ENCODE measurements at regions not wholly inside any gene's neighbourhood (a gene's known extent, or its start where the extent isn't known, plus 50 kb on each side); places are given as distances from the start of the nearest gene placed in this dataset.

DNA sequence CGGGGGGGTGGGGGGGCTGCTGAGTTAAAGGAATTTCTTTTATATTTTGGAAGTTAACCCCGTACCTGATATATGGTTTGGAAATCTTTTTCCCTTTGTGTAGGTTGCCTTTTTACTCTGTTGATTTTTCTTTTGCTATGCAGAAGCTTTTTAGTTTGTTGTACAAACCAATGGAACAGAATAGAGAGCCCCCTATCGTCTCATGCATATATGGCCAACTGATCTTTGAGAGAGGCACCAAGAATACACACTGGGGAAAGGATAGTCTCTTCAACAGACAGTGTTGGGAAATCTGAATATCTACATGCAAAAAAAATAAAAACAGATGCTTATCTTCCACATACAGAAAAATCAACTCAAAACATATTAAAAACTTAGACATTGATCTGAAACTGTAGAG lies 647.8 kb upstream of the KLHL29 start:
- CTCF ChIA-PET: no interaction called here
- DNase-seq (ENCODE audit: low read depth, low spot score): no peak
- POLR2A ChIA-PET: no interaction called here
- Histone ChIP-seq H3K9me2 (ENCODE audit: insufficient read depth) (no peaks in the 10 kb centered on the region), H3K9ac (ENCODE audit: low read length) (no peak overlapping the region), H2AFZ (ENCODE audit: low read depth, low read length, poor library complexity, severe bottlenecking) (no peak overlapping the region), H4K20me1 (ENCODE audit: insufficient read depth) (no peaks in the 10 kb centered on the region), H3K27me3 (ENCODE audit: insufficient read depth, low read length) (no peaks in the 10 kb centered on the region), H3K4me2 (ENCODE audit: low read length) (no peak overlapping the region), H3K27ac (ENCODE audit: low read depth, low read length) (no peak overlapping the region), H3K79me2 (ENCODE audit: insufficient read depth, low read length) (no peaks in the 10 kb centered on the region), H3K4me3 (replicated peaks in 1 of 2; ENCODE audit: low read depth in 1 of 2, low read length in 2 of 2) (no peak overlapping the region), H3K9me3 (ENCODE audit: control insufficient read depth in 1 of 2, insufficient read depth in 1 of 2, low read depth in 1 of 2, low read length in 2 of 2) (peaks cover 0 to 4% of the 10 kb centered on the region in 2 experiments; a peak in 2 of 4 replicates), H3K36me3 (ENCODE audit: control insufficient read depth in 1 of 2, insufficient read depth in 2 of 2, low read length in 2 of 2) (no peaks in the 10 kb centered on the region), H3K4me1 (ENCODE audit: control insufficient read depth in 1 of 2, insufficient read depth in 2 of 2, low read length in 2 of 2) (no peaks in the 10 kb centered on the region)
- TF ChIP-seq SP1 (IDR thresholded peaks at IDR 0.05; ENCODE audit: low read depth): no peak
- TF ChIP-seq, protein P1, sequence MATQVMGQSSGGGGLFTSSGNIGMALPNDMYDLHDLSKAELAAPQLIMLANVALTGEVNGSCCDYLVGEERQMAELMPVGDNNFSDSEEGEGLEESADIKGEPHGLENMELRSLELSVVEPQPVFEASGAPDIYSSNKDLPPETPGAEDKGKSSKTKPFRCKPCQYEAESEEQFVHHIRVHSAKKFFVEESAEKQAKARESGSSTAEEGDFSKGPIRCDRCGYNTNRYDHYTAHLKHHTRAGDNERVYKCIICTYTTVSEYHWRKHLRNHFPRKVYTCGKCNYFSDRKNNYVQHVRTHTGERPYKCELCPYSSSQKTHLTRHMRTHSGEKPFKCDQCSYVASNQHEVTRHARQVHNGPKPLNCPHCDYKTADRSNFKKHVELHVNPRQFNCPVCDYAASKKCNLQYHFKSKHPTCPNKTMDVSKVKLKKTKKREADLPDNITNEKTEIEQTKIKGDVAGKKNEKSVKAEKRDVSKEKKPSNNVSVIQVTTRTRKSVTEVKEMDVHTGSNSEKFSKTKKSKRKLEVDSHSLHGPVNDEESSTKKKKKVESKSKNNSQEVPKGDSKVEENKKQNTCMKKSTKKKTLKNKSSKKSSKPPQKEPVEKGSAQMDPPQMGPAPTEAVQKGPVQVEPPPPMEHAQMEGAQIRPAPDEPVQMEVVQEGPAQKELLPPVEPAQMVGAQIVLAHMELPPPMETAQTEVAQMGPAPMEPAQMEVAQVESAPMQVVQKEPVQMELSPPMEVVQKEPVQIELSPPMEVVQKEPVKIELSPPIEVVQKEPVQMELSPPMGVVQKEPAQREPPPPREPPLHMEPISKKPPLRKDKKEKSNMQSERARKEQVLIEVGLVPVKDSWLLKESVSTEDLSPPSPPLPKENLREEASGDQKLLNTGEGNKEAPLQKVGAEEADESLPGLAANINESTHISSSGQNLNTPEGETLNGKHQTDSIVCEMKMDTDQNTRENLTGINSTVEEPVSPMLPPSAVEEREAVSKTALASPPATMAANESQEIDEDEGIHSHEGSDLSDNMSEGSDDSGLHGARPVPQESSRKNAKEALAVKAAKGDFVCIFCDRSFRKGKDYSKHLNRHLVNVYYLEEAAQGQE (IDR thresholded peaks at IDR 0.05; ENCODE audit: low read depth): no peak
- no peak for TF ChIP-seq POLR2AphosphoS5 (IDR thresholded peaks at IDR 0.05; ENCODE audit: low read depth, low read length)
- TF ChIP-seq, protein P2, sequence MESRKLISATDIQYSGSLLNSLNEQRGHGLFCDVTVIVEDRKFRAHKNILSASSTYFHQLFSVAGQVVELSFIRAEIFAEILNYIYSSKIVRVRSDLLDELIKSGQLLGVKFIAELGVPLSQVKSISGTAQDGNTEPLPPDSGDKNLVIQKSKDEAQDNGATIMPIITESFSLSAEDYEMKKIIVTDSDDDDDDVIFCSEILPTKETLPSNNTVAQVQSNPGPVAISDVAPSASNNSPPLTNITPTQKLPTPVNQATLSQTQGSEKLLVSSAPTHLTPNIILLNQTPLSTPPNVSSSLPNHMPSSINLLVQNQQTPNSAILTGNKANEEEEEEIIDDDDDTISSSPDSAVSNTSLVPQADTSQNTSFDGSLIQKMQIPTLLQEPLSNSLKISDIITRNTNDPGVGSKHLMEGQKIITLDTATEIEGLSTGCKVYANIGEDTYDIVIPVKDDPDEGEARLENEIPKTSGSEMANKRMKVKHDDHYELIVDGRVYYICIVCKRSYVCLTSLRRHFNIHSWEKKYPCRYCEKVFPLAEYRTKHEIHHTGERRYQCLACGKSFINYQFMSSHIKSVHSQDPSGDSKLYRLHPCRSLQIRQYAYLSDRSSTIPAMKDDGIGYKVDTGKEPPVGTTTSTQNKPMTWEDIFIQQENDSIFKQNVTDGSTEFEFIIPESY (IDR thresholded peaks at IDR 0.05; ENCODE audit: extremely low read depth, insufficient replicate concordance, low read length): no peak
- TF ChIP-seq, protein P3, sequence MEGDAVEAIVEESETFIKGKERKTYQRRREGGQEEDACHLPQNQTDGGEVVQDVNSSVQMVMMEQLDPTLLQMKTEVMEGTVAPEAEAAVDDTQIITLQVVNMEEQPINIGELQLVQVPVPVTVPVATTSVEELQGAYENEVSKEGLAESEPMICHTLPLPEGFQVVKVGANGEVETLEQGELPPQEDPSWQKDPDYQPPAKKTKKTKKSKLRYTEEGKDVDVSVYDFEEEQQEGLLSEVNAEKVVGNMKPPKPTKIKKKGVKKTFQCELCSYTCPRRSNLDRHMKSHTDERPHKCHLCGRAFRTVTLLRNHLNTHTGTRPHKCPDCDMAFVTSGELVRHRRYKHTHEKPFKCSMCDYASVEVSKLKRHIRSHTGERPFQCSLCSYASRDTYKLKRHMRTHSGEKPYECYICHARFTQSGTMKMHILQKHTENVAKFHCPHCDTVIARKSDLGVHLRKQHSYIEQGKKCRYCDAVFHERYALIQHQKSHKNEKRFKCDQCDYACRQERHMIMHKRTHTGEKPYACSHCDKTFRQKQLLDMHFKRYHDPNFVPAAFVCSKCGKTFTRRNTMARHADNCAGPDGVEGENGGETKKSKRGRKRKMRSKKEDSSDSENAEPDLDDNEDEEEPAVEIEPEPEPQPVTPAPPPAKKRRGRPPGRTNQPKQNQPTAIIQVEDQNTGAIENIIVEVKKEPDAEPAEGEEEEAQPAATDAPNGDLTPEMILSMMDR (IDR thresholded peaks at IDR 0.05 in 2 of 3, conservative IDR thresholded peaks at IDR 0.05 in 1 of 3; ENCODE audit: borderline replicate concordance in 1 of 3, insufficient read depth in 1 of 3, low read depth in 2 of 3, low read length in 2 of 3): 0 out of 6 replicates have a peak, but pooled peaks of 1 of the 3 experiments have one; percentile 10
- RAD21 ChIA-PET (ENCODE audit: low non-redundant PET in 1 of 2, low total read pairs in 2 of 2, uncharacterized antibody in 2 of 2, unreplicated experiment in 2 of 2): no interaction called here
- intact Hi-C loops (cut with micrococcal nuclease): no loop called here
- no peak for ATAC-seq
- no TSS peak for BruUV-seq (replicated peaks)
